ENCODE measurements at regions not wholly inside any gene's neighbourhood (a gene's known extent, or its start where the extent isn't known, plus 50 kb on each side); places are given as distances from the start of the nearest gene placed in this dataset.

GRCh38 chr16:86020971-86021370 lies 122.0 kb downstream of the IRF8 start:
- Mint-ChIP-seq H3K36me3 (ENCODE audit: low read depth) (no peaks in the 10 kb centered on the region), H3K4me3 (no peak overlapping the region), H3K9me3 (peaks cover 52% of the 10 kb centered on the region), H3K27me3 (ENCODE audit: low read depth, poor library complexity) (peaks cover 23% of the 10 kb centered on the region), H3K27ac (no peak overlapping the region), H3K4me1 (peaks cover 34% of the 10 kb centered on the region)
- no peak for DNase-seq
- TF ChIP-seq CTCF (IDR thresholded peaks at IDR 0.05): no peak

- Mint-ChIP-seq H3K9me3 (peaks cover 52% of the 10 kb centered on the region), H3K4me1 (peaks cover 37% of the 10 kb centered on the region), H3K4me3 (no peak overlapping the region), H3K27ac (no peak overlapping the region), H3K36me3 (ENCODE audit: low read depth) (no peaks in the 10 kb centered on the region), H3K27me3 (ENCODE audit: low read depth, poor library complexity) (peaks cover 22% of the 10 kb centered on the region)
- no peak for DNase-seq
- no peak for TF ChIP-seq CTCF (IDR thresholded peaks at IDR 0.05)
Observed at GRCh38 chr16:86022381-86022960, 123.5 kb downstream of the IRF8 start.

GRCh38 chr16:86024210-86024609 lies 125.2 kb downstream of the IRF8 start:
- Mint-ChIP-seq H3K27me3 (ENCODE audit: low read depth, poor library complexity) (peaks cover 27% of the 10 kb centered on the region), H3K9me3 (peaks cover 50% of the 10 kb centered on the region), H3K27ac (no peak overlapping the region), H3K4me1 (peaks cover 25% of the 10 kb centered on the region), H3K4me3 (no peak overlapping the region), H3K36me3 (ENCODE audit: low read depth) (no peaks in the 10 kb centered on the region)
- DNase-seq: no peak
- no peak for TF ChIP-seq CTCF (IDR thresholded peaks at IDR 0.05)

GRCh38 chr16:86025706-86026105 lies 126.7 kb downstream of the IRF8 start:
- no peak for TF ChIP-seq CTCF (IDR thresholded peaks at IDR 0.05)
- Mint-ChIP-seq H3K27me3 (ENCODE audit: low read depth, poor library complexity) (peaks cover 16% of the 10 kb centered on the region), H3K9me3 (peaks cover 36% of the 10 kb centered on the region), H3K4me1 (peaks cover 25% of the 10 kb centered on the region), H3K27ac (no peak overlapping the region), H3K36me3 (ENCODE audit: low read depth) (no peaks in the 10 kb centered on the region), H3K4me3 (no peak overlapping the region)
- DNase-seq: no peak

GRCh38 chr16:86026171-86026910 lies 127.4 kb downstream of the IRF8 start:
- Mint-ChIP-seq H3K9me3 (peaks cover 40% of the 10 kb centered on the region), H3K27me3 (ENCODE audit: low read depth, poor library complexity) (peaks cover 15% of the 10 kb centered on the region), H3K36me3 (ENCODE audit: low read depth) (no peaks in the 10 kb centered on the region), H3K4me1 (peaks cover 29% of the 10 kb centered on the region), H3K27ac (no peak overlapping the region), H3K4me3 (no peak overlapping the region)
- no peak for TF ChIP-seq CTCF (IDR thresholded peaks at IDR 0.05)
- no peak for DNase-seq

GRCh38 chr16:86026916-86027315 lies 128.0 kb downstream of the IRF8 start:
- DNase-seq: no peak
- H3K4me3 Mint-ChIP-seq: no peak overlapping the region
- peaks cover 40% of the 10 kb centered on the region for H3K9me3 Mint-ChIP-seq
- no peak for TF ChIP-seq CTCF (IDR thresholded peaks at IDR 0.05)
- H3K27me3 Mint-ChIP-seq (ENCODE audit: low read depth, poor library complexity): peaks cover 15% of the 10 kb centered on the region
- H3K36me3 Mint-ChIP-seq (ENCODE audit: low read depth): no peaks in the 10 kb centered on the region
- H3K4me1 Mint-ChIP-seq: peaks cover 32% of the 10 kb centered on the region
- no peak overlapping the region for H3K27ac Mint-ChIP-seq

All from nephron progenitor cell (in vitro differentiated cells).